Left lobe of liver (tissue), 2 donors: ENCODE measurements at regions not wholly inside any gene's neighbourhood (a gene's known extent, or its start where the extent isn't known, plus 50 kb on each side); places are given as distances from the start of the nearest gene placed in this dataset.
A peak's percentile ranks its signal among the peaks of the same experiment; 100 is the strongest.

Experiments
- ATAC-seq: fragments of 200-7000 bp; cut with Tn5 transposase; one replicate; pipeline ENCODE4 v1.9.1; 2020; ENCODE audit warnings: mild to moderate bottlenecking, moderate library complexity
- DNase-seq: peaks from one replicate; pipeline ENCODE4 v3.0.0-alpha.2; 2020; ENCODE audit warnings: low spot score
- donor health status: DM: no; HTN: no; CAD: no; lungs with moderate emphysema.
- donor health status: DM: no; HTN: yes; CAD: no.

DNA sequence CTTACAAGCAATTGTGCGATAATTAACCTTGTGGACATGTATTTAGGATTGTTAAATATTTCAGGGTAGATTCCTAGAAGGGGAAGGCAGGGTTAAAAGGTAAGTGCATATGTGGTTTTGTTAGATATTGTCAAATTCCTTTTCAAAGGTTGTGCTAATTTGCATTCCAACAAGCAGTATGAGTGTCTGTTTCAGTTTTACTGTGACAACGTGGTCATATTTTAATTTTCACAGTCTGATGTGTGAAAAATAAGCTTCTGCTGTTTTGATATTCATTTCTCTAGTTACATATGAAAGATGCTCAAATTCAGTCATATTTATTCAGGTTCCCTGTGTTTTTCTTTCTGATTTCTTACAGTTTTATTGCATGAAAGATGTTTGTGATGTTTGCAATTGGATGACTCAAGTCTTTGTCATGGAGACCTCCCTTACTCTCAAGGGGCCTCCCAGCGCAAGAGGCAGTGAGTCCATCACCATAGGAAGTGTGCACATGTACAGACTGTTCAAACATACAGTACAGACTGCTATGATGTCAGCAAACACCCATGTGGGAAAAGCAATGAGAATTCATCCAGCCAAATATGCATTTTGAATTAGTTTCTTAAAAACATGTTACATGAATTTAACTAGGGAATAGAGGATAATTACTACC, 310.8 kb downstream of the GALR1 start:
- ATAC-seq (no peak), DNase-seq (no peak)

DNA sequence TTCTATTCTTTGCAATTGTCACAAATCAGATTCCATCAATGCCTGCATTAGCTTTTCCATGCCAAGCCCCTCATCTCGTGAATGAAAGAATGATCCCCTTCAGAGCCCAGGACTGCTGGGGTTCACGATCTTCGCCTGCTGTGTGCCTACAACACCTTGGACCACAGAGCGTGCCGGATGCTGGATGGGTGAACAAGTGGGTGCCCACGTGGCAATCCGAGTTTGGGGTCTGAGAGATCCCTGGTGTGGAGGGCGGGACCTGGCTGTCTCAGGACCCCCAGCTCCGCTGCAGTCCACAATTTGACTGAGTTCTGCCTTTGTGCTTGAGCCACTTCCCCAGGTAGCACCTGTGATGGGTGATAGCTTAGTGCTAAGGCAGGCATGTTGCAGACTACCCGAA, 317.0 kb downstream of the GALR1 start:
- DNase-seq (no peak), ATAC-seq (no peak)

DNA sequence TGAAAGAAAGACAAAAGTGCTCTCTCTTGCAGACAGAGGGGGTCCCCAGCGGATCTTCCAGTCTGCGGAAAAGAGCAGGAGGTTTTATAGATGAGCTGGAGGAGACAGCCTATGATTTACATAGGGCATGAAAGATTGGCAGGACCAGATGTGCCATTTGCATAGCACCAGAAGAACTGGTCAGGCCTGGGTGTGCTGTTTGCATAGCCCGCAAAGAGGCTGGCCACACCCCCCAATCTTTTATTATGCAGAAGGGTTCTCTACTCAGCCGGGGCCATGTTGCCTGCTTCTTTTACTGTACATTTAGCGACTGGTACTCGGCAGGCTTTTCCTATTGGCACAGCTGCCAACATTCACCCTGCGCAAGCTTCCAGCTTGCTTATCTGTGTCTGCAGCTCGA, 317.6 kb downstream of the GALR1 start:
- no peak for DNase-seq

DNA sequence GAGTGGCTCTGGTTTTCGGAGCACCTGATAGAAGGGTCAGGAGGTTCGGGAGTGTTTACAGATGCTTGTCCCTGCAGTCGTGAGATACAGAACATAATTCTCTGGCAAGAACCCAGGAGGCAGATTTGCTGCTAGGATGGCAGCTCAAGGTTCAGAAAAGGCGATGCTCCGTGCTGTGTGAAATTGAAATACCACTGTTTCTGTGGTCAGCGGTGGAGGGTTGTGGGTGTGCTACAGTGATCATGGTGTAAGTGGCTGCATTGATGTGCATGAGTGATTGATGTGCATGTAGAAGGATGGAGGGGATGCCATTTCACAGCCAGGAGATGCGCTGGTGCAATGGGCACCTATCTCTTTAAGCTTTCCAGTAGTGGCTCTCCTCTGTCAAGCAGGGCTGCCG, 322.1 kb downstream of the GALR1 start:
- no peak for DNase-seq
- no peak for ATAC-seq

More for the DNA sequence above, 317.6 kb downstream of the GALR1 start:
- ATAC-seq, result no peak

DNA sequence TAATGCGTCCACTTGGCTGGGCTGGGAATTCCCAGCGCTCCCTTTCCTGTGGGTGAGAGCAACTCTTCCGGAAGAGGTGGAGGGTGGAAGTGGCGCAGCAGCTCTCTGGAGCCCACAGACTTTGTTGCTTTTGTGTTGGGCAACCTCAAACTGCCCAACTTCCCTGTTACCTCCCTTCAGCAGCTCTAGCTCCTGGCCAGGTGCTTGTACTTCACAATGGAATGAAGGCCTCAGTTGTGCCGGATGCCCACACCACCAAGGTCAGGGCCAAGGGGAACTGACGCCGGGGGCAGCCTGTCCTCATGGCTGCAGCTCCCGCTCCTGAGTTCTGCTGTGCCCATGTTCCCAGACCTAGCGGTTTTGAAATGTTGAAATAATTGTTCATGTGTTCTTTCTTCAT, 322.9 kb downstream of the GALR1 start:
- DNase-seq, result no peak
- no peak for ATAC-seq

DNA sequence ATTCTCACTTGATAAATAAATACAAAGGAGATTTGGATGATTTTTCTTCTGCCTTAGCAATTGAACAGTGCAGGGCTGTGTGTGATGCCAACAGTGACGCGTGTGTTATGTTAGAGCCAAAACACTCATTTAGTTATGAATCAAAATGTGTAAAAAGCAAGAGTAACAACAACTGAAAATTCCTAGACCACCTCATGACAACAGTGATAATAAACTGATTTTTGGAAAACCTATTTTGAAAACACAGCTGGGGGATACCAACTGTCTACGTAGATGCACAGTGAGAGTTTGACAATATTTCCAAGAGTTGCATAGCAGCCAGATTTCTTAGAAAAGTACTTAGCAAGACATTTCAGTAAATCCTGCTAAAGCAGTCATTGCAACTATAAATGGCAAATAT, 323.9 kb downstream of the GALR1 start:
- DNase-seq (no peak), ATAC-seq (no peak)

DNA sequence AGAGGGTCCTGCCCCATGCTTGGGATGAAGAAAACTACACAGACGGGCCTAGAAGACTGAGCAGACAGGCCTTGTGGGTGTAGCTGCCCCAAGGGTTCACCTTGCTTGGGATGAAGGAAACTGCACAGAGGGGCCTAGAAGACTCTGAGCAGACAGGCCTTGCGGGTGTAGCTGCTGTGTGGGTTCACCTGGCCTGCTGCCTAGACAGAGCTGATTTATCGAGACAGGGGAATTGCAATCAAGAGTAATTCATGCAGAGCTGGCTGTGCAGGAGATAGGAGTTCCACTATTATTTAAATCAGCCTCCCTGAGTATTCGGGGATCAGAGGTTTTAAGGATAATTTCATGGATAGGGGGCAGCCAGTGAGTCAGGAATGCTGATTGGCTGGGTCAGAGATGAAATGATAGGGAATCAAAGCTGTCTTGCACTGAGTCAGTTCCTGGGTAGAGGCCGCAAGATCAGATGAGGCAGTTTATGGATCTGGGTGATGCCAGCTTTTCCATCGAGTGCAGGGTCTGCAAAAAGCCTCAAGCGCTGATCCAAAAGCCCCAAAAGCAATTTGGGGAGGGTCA, 341.4 kb downstream of the GALR1 start:
- ATAC-seq (no peak), DNase-seq (no peak)

DNA sequence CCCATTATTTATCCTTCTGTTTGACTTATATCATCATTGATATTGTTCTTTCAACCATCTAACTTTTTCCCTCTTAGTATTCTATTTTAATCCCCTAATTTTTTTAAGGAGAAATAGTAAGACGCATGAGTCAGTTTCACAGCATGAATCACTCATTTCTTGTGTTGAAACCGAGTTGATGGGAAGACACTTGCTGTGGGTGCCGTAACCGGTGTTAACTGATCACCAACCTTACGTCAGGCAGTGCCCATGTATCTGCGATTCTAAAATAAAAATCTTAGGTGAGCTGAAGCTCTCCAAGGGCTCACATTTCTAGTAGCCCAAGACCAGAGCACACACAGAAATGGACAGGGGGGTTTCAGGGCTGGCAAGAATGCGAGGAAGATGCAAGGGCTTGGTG, 348.1 kb downstream of the GALR1 start:
- DNase-seq (no peak), ATAC-seq (no peak)

DNA sequence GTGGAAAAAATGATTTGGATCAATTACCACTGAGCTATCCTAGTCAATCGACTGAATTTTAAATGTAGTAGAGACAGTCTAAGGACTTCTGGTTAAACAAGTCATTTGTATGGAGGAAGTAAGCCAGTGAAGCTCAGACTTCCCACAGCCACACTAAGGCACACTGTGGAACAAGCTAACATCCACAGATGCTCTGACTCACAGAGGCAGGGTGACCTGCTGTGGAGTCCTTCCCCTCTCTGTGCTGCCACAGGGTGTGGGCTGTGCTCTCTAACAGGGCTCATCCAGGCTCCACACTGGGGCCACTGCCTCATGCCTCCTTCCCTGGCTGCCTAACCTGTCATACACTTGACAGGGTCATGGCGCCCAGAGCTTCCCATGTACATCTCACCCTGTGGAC, 351.0 kb downstream of the GALR1 start:
- DNase-seq (no peak), ATAC-seq (no peak)

DNA sequence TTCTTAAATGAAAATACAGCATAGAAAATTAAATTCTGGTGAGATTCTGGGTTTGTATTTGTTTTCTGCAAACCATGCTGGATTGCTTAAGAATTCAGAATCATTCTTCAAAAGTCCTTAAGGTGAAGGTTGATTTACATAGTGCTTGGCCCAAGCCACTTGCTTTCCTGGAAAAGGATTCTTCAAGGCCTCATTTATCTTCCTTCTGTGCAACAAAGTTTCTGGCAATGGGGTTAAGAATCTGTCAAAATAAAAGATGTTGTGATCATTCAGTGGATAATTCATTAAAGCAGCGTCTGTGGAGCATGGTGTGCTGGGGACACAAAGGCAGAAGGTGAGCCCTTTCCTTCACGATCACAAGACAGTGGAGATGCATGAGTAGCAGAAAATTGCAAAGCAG, 351.9 kb downstream of the GALR1 start:
- ATAC-seq (no peak), DNase-seq (no peak)

DNA sequence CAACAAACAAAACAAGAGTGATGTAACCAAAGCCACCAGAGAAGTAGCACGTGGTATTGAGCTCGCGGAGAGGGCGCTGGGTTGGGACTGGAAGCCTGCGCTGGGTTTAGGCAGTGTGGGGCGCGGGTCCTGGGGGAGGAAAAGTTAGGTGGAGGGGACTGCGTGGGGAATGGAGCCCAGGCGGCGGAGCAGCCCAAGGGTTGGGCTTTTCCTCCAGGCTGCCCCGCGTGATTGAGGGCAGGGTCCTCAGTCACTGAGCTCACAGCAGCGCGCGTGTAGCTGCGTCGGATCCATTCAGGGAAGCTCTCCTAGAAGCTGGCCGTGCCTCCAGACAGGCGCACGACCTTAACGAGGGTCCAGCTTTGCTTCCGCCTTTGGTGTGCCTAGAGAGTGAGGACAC, 357.4 kb downstream of the GALR1 start:
- ATAC-seq (no peak), DNase-seq (no peak)

DNA sequence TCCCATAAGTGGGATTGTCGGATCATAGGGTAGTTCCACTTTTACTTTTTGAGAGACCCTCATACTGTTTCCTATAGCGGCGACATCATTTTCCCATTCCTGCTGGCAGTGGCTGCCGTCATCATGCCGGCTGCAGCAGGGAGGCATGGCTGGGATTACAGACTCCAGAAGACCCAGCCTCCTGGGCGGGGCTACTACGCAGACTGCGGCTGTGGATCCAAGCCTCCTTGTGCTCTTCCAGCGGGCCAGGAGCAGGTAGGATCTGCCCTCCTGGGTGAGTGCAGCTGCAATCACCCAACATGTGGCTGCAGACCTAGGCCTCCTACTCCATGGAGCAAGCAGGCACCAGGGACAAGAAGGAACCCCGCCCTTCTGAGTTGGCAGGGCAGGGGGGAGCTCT, 359.2 kb downstream of the GALR1 start:
- DNase-seq (no peak), ATAC-seq (no peak)

DNA sequence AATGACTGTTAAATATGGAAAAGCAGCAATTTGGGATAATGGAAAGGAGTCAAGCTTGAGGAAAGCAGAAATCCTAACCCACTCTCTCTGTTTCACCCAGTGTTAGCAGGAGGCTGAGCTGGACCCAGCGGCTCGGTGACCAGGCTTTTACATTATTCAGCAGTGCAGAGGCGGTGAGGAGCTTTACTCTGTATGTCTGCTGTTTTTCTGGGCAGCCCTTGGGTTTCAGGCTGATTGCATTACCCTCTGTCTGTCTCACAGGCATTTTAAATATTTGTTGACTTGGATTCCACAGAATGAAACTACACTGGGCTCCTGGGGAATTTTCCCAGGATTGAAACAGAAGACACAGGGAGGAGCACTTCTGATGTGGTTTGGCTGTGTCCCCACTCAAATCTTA, 368.0 kb downstream of the GALR1 start:
- no peak for DNase-seq
- no peak for ATAC-seq

DNA sequence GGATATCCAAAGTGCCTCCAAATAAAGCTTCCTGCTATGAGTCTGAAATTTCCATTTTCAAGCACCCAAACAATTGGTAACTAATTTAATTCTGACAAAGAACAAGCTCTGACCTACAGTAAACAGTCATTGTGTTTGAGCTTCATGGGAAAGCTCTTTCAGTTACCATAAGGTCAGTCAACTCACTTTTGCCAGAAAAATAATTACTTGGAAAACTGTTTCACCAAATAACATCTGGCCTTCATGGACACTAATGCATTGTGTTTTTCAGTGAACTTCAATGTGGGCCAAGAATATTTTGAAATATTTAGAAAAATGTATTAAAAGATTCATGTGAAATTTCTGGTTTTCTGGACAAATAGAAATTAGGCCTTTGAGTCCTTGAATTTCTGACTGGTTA, 369.9 kb downstream of the GALR1 start:
- ATAC-seq (no peak), DNase-seq (no peak)

DNA sequence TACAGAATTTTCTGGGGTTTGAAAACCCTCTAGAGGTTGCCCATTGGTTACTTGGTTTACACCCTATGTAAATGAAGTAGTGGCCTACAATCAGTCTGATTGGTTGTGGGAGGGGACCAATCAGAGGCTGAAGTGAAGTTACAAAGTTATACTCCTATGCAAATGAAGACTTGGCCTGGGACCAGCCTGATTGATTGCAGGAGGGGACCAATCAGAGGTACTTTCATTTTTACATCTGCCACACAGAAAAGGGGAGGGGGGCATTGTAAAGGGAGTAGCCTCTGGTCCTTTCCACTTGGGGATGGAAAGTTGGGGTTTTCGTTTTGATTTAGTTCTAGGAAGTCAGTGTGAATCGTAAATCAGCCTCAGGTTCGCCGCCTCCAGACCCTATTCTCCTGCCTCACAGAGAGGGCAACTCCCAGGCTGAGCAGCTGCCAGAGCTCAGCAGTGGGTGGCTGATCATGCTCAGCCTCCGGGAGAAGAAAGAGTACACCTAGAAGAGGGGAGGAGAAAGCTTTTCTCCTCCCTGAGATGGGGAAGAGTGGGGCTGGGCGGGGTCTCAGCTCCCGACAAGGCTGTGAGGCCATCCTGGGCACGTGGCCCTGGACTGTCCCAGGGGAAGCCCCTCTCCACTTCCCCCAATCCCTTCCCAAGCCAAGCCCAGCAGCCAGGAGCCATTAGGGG, 372.5 kb downstream of the GALR1 start:
- ATAC-seq (peak; percentile 18), DNase-seq (no peak)

DNA sequence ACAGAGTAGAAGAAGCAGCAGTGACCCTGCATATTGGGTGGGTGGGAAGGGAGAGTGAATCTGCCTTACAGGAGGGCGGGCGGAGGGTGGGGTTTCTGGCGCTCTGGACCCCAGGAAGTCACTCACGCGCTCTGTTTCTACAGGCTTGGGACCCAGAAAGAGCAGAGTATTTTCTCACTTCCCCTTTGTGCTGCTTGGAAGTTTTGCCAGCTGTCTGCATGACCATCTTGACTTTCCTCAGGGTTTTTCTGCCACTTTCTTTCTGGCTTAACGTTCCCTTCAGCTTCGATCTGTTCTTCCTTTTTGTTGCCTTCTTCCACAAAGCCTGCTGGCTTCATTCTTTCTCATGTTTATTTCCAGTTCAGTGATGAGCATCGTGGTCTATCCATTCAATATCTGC, 383.1 kb downstream of the GALR1 start:
- no peak for ATAC-seq
- no peak for DNase-seq

DNA sequence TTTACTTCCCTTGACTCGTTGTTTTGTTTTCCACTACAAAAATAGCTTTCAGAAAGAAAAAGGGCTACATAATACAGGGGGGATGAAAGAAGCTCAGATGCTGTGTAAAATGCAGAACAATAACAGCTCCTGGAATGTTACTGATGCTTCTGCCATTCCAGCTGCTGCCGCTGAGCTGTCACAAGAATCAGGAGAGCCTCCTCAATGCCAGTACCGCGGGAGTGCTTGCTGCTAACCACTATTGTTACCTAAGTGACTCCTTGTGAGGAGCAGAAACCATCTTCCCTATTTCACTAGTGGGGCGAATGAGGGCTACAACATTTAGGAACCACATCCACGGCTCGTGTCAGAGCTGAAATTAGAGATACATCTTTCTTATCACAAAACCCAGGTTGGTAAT, 384.8 kb downstream of the GALR1 start:
- no peak for ATAC-seq
- DNase-seq, result no peak

DNA sequence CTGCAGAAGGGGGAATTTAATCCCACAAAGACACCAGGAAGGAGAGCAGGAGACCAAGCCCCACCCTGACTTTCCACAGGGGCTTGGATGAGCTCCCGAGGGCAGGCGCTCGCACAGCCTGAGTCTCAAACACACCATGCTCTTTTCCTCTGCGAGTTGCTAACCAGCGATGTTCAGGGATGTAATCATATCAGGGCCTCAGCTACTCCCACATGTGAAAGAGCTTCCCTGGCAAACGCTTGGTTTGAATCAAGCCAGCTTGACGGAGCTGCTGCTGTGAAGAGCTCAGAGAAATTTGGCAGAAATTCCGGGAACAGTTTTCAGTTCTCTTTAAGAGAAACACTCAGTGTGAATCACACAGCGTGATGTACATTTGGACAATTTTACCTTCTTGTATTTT, 385.8 kb downstream of the GALR1 start:
- DNase-seq, result no peak
- no peak for ATAC-seq

DNA sequence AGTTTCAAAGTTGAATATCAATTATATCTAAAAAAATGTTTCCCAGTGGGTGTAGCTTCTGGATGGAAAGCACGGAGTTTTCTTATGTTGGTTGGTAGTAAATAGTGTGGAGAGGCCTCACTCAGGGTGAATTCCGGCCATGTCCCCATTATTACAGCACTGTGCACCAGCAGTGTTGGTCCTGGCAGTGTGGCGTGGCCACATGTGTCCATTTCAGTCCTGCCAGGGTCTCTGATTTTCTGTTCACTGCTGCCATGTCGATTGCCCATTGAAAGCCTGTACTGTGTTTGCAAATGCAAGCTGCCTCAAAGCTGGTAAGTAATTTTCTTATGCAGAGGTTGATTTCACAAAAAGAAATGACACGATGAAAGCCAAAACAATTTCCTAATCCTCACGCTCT, 386.2 kb downstream of the GALR1 start:
- DNase-seq, result no peak
- no peak for ATAC-seq

DNA sequence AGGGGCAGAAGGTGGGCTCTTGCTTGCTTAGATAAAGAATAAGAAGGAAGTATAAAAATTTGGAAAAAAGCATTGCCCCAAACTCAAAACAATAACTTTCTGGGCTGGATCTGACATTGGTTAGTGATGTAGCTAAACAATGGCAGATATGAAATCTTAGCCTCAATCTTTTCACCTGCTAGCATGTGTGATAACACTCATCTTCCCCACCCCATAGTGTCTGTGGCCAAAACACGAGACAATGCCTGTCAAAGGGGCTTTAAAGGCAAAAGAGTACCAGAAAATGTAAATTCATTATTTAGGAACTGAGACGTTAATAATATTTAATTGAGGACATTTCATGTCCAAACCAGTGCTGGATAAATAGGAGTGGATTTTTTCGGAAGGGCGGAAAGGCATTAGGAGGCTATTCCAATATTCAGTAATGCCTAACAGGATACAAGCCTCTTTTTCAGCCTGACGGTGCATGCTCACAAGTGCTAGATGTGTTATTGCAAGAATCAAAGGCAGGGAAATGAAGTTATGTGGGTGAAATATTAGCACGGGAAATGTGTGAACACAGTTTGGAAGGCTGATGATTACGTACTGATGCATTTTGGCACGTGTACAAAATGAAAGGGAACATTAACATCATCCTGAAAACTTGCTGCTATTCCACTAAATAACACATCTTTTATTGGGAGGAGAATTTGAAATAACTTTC, 395.7 kb downstream of the GALR1 start:
- ATAC-seq, result no peak

DNA sequence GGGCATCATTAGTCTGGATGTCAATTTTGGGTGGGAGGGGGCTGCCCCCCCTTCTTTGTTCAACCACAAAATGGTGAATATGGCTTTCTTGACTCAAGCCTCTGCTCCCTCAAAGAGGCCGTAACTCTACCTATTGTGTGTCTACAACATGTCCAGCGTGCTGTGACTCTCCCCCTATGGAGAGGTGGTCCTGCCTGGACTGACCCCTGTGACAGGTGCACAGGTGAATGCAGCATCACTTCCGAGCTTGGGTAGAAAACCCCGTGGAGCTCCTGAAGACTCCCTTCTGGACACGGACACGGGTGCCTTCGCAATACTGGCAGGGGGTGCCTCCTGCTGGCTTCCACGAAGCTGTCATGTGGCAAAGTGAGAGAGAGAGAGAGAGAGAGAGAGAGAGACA, 397.8 kb downstream of the GALR1 start:
- DNase-seq (no peak), ATAC-seq (no peak)

More for the DNA sequence above, 395.7 kb downstream of the GALR1 start:
- no peak for DNase-seq

DNA sequence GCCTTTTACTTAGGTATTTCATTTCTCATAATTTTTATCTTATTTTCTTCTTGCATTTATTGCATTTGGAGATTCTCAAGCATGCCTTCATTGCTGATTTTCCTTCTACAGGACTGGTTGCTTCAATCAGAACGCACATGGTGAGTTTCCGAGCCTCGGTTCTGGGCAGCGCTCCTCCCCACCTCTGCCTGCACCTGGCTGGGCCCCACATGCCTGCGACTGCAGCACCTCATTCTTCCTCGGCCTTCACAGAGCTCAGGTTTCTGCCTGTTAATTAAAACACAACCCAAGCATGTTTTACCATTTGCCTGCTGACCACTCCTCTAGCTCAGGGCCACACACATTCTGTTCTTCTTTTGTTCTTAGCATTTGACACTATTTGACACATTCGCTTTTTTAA, 398.8 kb downstream of the GALR1 start:
- ATAC-seq (no peak), DNase-seq (no peak)
